ENCODE measurements at regions not wholly inside any gene's neighbourhood (a gene's known extent, or its start where the extent isn't known, plus 50 kb on each side); places are given as distances from the start of the nearest gene placed in this dataset.

GRCh38 chr9:81417299-81417675, 272.1 kb downstream of the TLE1 start:
- TF ChIP-seq EP300 (IDR thresholded peaks at IDR 0.05) (no peak), POLR2AphosphoS5 (IDR thresholded peaks at IDR 0.05) (no peak), CTCF (IDR thresholded peaks at IDR 0.05) (no peak), POLR2A (IDR thresholded peaks at IDR 0.05) (no peak)
- ATAC-seq: no peak
- Histone ChIP-seq H3K4me1 (peaks cover 0 to 9% (median 0%) of the 10 kb centered on the region in 3 donors), H3K4me3 (no peak overlapping the region), H3K27me3 (no peaks in the 10 kb centered on the region), H3K9me3 (no peaks in the 10 kb centered on the region), H3K36me3 (no peaks in the 10 kb centered on the region), H3K27ac (peak overlapping the region in 1 of 4 donors; percentile 44)
- 86 to 100% methylated on average over 2 of the region's 2 CpGs for WGBS, 2 donors (ENCODE audit: low coverage in 1 of 2)

GRCh38 chr9:81416476-81417298, 272.7 kb downstream of the TLE1 start:
- 33 to 38% methylated on average over 6 to 7 of the region's 7 CpGs for WGBS, 2 donors (ENCODE audit: low coverage in 1 of 2)
- no peaks in the 10 kb centered on the region for H3K9me3 ChIP-seq
- H3K36me3 ChIP-seq: no peaks in the 10 kb centered on the region
- no peak overlapping the region for H3K4me3 ChIP-seq
- no peak for ATAC-seq
- peak overlapping the region in 1 of 4 donors; percentile 44 for H3K27ac ChIP-seq
- TF ChIP-seq CTCF (IDR thresholded peaks at IDR 0.05) (no peak), POLR2A (IDR thresholded peaks at IDR 0.05) (no peak), EP300 (IDR thresholded peaks at IDR 0.05) (no peak), POLR2AphosphoS5 (IDR thresholded peaks at IDR 0.05) (no peak)
- H3K27me3 ChIP-seq: no peaks in the 10 kb centered on the region
- H3K4me1 ChIP-seq: peaks cover 0 to 9% (median 0%) of the 10 kb centered on the region in 3 donors

GRCh38 chr9:81414836-81415235, 274.5 kb downstream of the TLE1 start:
- 82 to 88% methylated on average over 1 of the region's 1 CpG for WGBS, 2 donors (ENCODE audit: low coverage in 1 of 2)
- Histone ChIP-seq H3K27ac (no peak overlapping the region), H3K27me3 (no peaks in the 10 kb centered on the region), H3K4me1 (peaks cover 0 to 9% (median 0%) of the 10 kb centered on the region in 3 donors), H3K4me3 (no peak overlapping the region), H3K9me3 (no peaks in the 10 kb centered on the region), H3K36me3 (no peaks in the 10 kb centered on the region)
- TF ChIP-seq POLR2AphosphoS5 (IDR thresholded peaks at IDR 0.05) (no peak), EP300 (IDR thresholded peaks at IDR 0.05) (no peak), CTCF (IDR thresholded peaks at IDR 0.05) (no peak), POLR2A (IDR thresholded peaks at IDR 0.05) (no peak)
- ATAC-seq: no peak

- no peak overlapping the region for H3K4me3 ChIP-seq
- no peak for ATAC-seq
- no peaks in the 10 kb centered on the region for H3K9me3 ChIP-seq
- no peak for TF ChIP-seq CTCF (IDR thresholded peaks at IDR 0.05)
- no peak for TF ChIP-seq POLR2A (IDR thresholded peaks at IDR 0.05)
- no peak for TF ChIP-seq EP300 (IDR thresholded peaks at IDR 0.05)
- TF ChIP-seq POLR2AphosphoS5 (IDR thresholded peaks at IDR 0.05): no peak
- peaks cover 0 to 4% (median 0%) of the 10 kb centered on the region in 3 donors for H3K4me1 ChIP-seq
- H3K27ac ChIP-seq: no peak overlapping the region
- no peaks in the 10 kb centered on the region for H3K27me3 ChIP-seq
- 55 to 80% methylated on average over 1 of the region's 1 CpG for WGBS, 2 donors (ENCODE audit: low coverage in 1 of 2)
- no peaks in the 10 kb centered on the region for H3K36me3 ChIP-seq
Measured at GRCh38 chr9:81411961-81412360, 277.4 kb downstream of the TLE1 start.

- ATAC-seq: no peak
- TF ChIP-seq EP300 (IDR thresholded peaks at IDR 0.05) (no peak), POLR2A (IDR thresholded peaks at IDR 0.05) (no peak), POLR2AphosphoS5 (IDR thresholded peaks at IDR 0.05) (no peak), CTCF (IDR thresholded peaks at IDR 0.05) (no peak)
- H3K4me3 ChIP-seq: no peak overlapping the region
- no peaks in the 10 kb centered on the region for H3K4me1 ChIP-seq
- no peaks in the 10 kb centered on the region for H3K9me3 ChIP-seq
- H3K27ac ChIP-seq: no peak overlapping the region
- 82 to 94% methylated on average over 4 of the region's 4 CpGs for WGBS, 2 donors (ENCODE audit: low coverage in 1 of 2)
- H3K36me3 ChIP-seq: no peaks in the 10 kb centered on the region
- no peaks in the 10 kb centered on the region for H3K27me3 ChIP-seq
Measured at GRCh38 chr9:81410201-81410600, 279.1 kb downstream of the TLE1 start.
